PC-9 (cell line): ENCODE measurements at regions not wholly inside any gene's neighbourhood (a gene's known extent, or its start where the extent isn't known, plus 50 kb on each side); places are given as distances from the start of the nearest gene placed in this dataset.

ENCODE experiments used
- BruUV-seq: library from RNA; stranded (reverse); fragments of 400-500 nt; replicated peaks from 2 replicates; lab custom pipeline; 2021; lab: Mats Ljungman, UMichigan
- CTCF ChIA-PET: fragments of 300-600 bp; sonication (Branson Sonifier 250); formaldehyde crosslinking; loops from one replicate; lab custom pipeline; 2022; ENCODE audit warnings: antibody characterized with exemption; lab: Charles Lee
- POLR2A ChIA-PET: fragments of 300-600 bp; sonication (Branson Sonifier 250); formaldehyde crosslinking; loops from one replicate; lab custom pipeline; 2022; ENCODE audit warnings: antibody characterized with exemption; ENCODE audit not compliant: unreplicated experiment; lab: Charles Lee
- DNase-seq, 2 experiments: peaks; one replicate each; pipeline versions ENCODE4 v3.0.0 to v3.0.0-alpha.2; 2015 to 2022; ENCODE audit warnings: mixed read lengths in 1 of 2
- H2AFZ ChIP-seq: fragments of 200-600 bp; sonication (generic); 2 replicates; pipeline ENCODE4 v1.8.1; 2017; ENCODE audit warnings: antibody characterized with exemption
- H3F3A ChIP-seq: fragments of 200-600 bp; sonication (generic); 2 replicates; pipeline ENCODE4 v1.8.1; 2017; ENCODE audit warnings: antibody characterized with exemption, mild to moderate bottlenecking, low read depth; ENCODE audit not compliant: insufficient read depth
- H3K27ac ChIP-seq: fragments of 200-600 bp; sonication (generic); 2 replicates; pipeline ENCODE4 v1.6.1; 2016; ENCODE audit warnings: mixed run types
- H3K27me3 ChIP-seq: fragments of 200-600 bp; sonication (generic); 2 replicates; pipeline ENCODE4 v1.6.1; 2016; ENCODE audit warnings: low read depth, mixed run types; ENCODE audit not compliant: insufficient read depth
- H3K36me3 ChIP-seq: fragments of 200-600 bp; sonication (generic); 2 replicates; pipeline ENCODE4 v1.6.1; 2016; ENCODE audit warnings: low read depth, mixed run types
- H3K4me1 ChIP-seq: fragments of 200-600 bp; sonication (generic); replicated peaks from 2 replicates; pipeline ENCODE4 v1.6.1; 2016; ENCODE audit warnings: mixed run types; ENCODE audit not compliant: insufficient read depth
- H3K4me2 ChIP-seq: fragments of 200-600 bp; sonication (generic); 2 replicates; pipeline ENCODE4 v1.6.1; 2017; ENCODE audit warnings: mixed run types
- H3K4me3 ChIP-seq: fragments of 200-600 bp; sonication (generic); 2 replicates; pipeline ENCODE4 v1.6.1; 2016; ENCODE audit warnings: mixed run types
- H3K79me2 ChIP-seq: fragments of 200-600 bp; sonication (generic); 2 replicates; pipeline ENCODE4 v1.6.1; 2017; ENCODE audit warnings: low read depth, mixed run types
- H3K9me2 ChIP-seq: fragments of 200-600 bp; sonication (generic); 2 replicates; pipeline ENCODE4 v1.8.1; 2017; ENCODE audit warnings: mild to moderate bottlenecking; ENCODE audit not compliant: insufficient read depth
- H3K9me3 ChIP-seq: fragments of 200-600 bp; sonication (generic); 2 replicates; pipeline ENCODE4 v1.8.1; 2016; ENCODE audit warnings: low read depth; ENCODE audit not compliant: insufficient read depth
- H4K20me1 ChIP-seq: fragments of 200-600 bp; sonication (generic); 2 replicates; pipeline ENCODE4 v1.8.1; 2017; ENCODE audit not compliant: insufficient read depth
- CTCF ChIP-seq: fragments of 200-600 bp; sonication (generic); conservative IDR thresholded peaks from 2 replicates; pipeline ENCODE4 v1.6.1; 2017; ENCODE audit warnings: mixed run types, antibody characterized with exemption, mild to moderate bottlenecking, moderate library complexity
- EZH2 ChIP-seq: fragments of 200-600 bp; sonication (generic); IDR thresholded peaks from 2 replicates; pipeline ENCODE4 v1.8.0; 2017; ENCODE audit warnings: antibody characterized with exemption, low read depth
- intact Hi-C: fragments of 100-400 bp; cut with micrococcal nuclease; formaldehyde crosslinking; loops from one replicate; pipeline ENCODE4 v1.10.0; 2022; ENCODE audit not compliant: unreplicated experiment

GRCh38 chr5:63154476-63155309 is 576.1 kb downstream of the LRRC70 start:
- Histone ChIP-seq H2AFZ (no peak overlapping the region), H3K27me3 (no peaks in the 10 kb centered on the region), H4K20me1 (no peaks in the 10 kb centered on the region), H3K9me2 (no peaks in the 10 kb centered on the region), H3K27ac (no peak overlapping the region), H3K36me3 (no peaks in the 10 kb centered on the region), H3K4me3 (no peak overlapping the region), H3F3A (no peaks in the 10 kb centered on the region), H3K4me1 (no peaks in the 10 kb centered on the region), H3K4me2 (no peak overlapping the region), H3K79me2 (no peaks in the 10 kb centered on the region), H3K9me3 (no peaks in the 10 kb centered on the region)
- CTCF ChIA-PET: no interaction called here
- intact Hi-C loops: no loop called here
- BruUV-seq: no TSS peak
- DNase-seq: no peak
- no peak for TF ChIP-seq CTCF
- TF ChIP-seq EZH2: no peak
- POLR2A ChIA-PET: no interaction called here

- no peak overlapping the region for H2AFZ ChIP-seq
- H3K4me2 ChIP-seq: no peak overlapping the region
- TF ChIP-seq EZH2 (no peak), CTCF (no peak)
- no peak overlapping the region for H3K27ac ChIP-seq
- H3K27me3 ChIP-seq: no peaks in the 10 kb centered on the region
- H3K36me3 ChIP-seq: no peaks in the 10 kb centered on the region
- no peak for DNase-seq
- no peaks in the 10 kb centered on the region for H3K9me3 ChIP-seq
- H4K20me1 ChIP-seq: no peaks in the 10 kb centered on the region
- no peaks in the 10 kb centered on the region for H3K4me1 ChIP-seq
- ChIA-PET POLR2A (no interaction called here), CTCF (no interaction called here)
- intact Hi-C loops: no loop called here
- H3K79me2 ChIP-seq: no peaks in the 10 kb centered on the region
- no peaks in the 10 kb centered on the region for H3F3A ChIP-seq
- no peaks in the 10 kb centered on the region for H3K9me2 ChIP-seq
- BruUV-seq: no TSS peak
- H3K4me3 ChIP-seq: no peak overlapping the region
Observed at GRCh38 chr5:63152871-63153270, 574.3 kb downstream of the LRRC70 start.

- no TSS peak for BruUV-seq
- Histone ChIP-seq H4K20me1 (no peaks in the 10 kb centered on the region), H3K4me1 (no peaks in the 10 kb centered on the region), H3F3A (no peaks in the 10 kb centered on the region), H2AFZ (no peak overlapping the region), H3K4me3 (no peak overlapping the region), H3K27me3 (no peaks in the 10 kb centered on the region), H3K27ac (no peak overlapping the region), H3K4me2 (no peak overlapping the region), H3K36me3 (no peaks in the 10 kb centered on the region), H3K9me3 (no peaks in the 10 kb centered on the region), H3K79me2 (no peaks in the 10 kb centered on the region), H3K9me2 (no peaks in the 10 kb centered on the region)
- TF ChIP-seq CTCF: no peak
- no peak for DNase-seq
- ChIA-PET POLR2A (no interaction called here), CTCF (no interaction called here)
- intact Hi-C loops: no loop called here
Observed at GRCh38 chr5:63145167-63145566, 566.5 kb downstream of the LRRC70 start.
